OCI-LY7 (cell line): ENCODE measurements at regions not wholly inside any gene's neighbourhood (a gene's known extent, or its start where the extent isn't known, plus 50 kb on each side); places are given as distances from the start of the nearest gene placed in this dataset.

Source experiments
- BruUV-seq: library from RNA; stranded (reverse); fragments of 400-500 nt; replicated peaks from 2 replicates; lab custom pipeline; 2021; lab: Mats Ljungman, UMichigan
- CTCF ChIA-PET: fragments of 300-600 bp; sonication (Branson Sonifier 250); formaldehyde crosslinking; loops from one replicate; lab custom pipeline; 2022; ENCODE audit warnings: antibody characterized with exemption; ENCODE audit not compliant: unreplicated experiment; lab: Charles Lee
- POLR2A ChIA-PET: fragments of 300-600 bp; sonication (Branson Sonifier 250); formaldehyde crosslinking; loops from one replicate; lab custom pipeline; 2022; ENCODE audit warnings: antibody characterized with exemption; lab: Charles Lee
- DNase-seq: peaks from one replicate; pipeline ENCODE4 v3.0.0-alpha.2; 2015; ENCODE audit warnings: low spot score
- H2AFZ ChIP-seq: fragments of 200-600 bp; sonication (generic), shearing (Covaris generic); 2 replicates; pipeline ENCODE4 v1.6.1; 2014; ENCODE audit warnings: mild to moderate bottlenecking, antibody characterized with exemption, low read length, moderate library complexity
- H3K27ac ChIP-seq: fragments of 200-600 bp; sonication (generic); 2 replicates; pipeline ENCODE4 v1.5.1; 2014; ENCODE audit warnings: mixed run types, low read depth, mild to moderate bottlenecking, moderate library complexity, low read length, inconsistent platforms; ENCODE audit not compliant: poor library complexity, severe bottlenecking
- H3K36me3 ChIP-seq: fragments of 200-600 bp; sonication (generic); 2 replicates; pipeline ENCODE4 v1.6.1; 2014; ENCODE audit warnings: mild to moderate bottlenecking, antibody characterized with exemption, low read length, moderate library complexity, mixed read lengths; ENCODE audit not compliant: insufficient read depth
- H3K4me1 ChIP-seq: fragments of 200-600 bp; sonication (generic); 2 replicates; pipeline ENCODE4 v1.5.1; 2014; ENCODE audit warnings: mild to moderate bottlenecking, low read length; ENCODE audit not compliant: insufficient read depth, poor library complexity, severe bottlenecking
- H3K4me2 ChIP-seq: fragments of 200-600 bp; sonication (generic); 2 replicates; pipeline ENCODE4 v1.6.1; 2014; ENCODE audit warnings: mild to moderate bottlenecking, low read length
- H3K4me3 ChIP-seq: fragments of 200-600 bp; sonication (generic); 2 replicates; pipeline ENCODE4 v1.5.1; 2014; ENCODE audit warnings: mild to moderate bottlenecking, low read depth, low read length; ENCODE audit not compliant: poor library complexity, severe bottlenecking
- H3K79me2 ChIP-seq: fragments of 200-600 bp; sonication (generic); 2 replicates; pipeline ENCODE4 v1.6.1; 2016; ENCODE audit warnings: low read depth, mild to moderate bottlenecking, low read length, moderate library complexity, mixed read lengths; ENCODE audit not compliant: insufficient read depth
- H3K9me2 ChIP-seq: fragments of 200-600 bp; sonication (generic); 2 replicates; pipeline ENCODE4 v1.6.1; 2016; ENCODE audit warnings: mild to moderate bottlenecking, low read length, mixed read lengths; ENCODE audit not compliant: insufficient read depth
- H3K9me3 ChIP-seq: fragments of 200-600 bp; sonication (generic); 2 replicates; pipeline ENCODE4 v1.6.1; 2014; ENCODE audit warnings: mild to moderate bottlenecking, mixed run types, low read length, mixed read lengths
- H4K20me1 ChIP-seq: fragments of 200-600 bp; sonication (generic); 2 replicates; pipeline ENCODE4 v1.6.1; 2014; ENCODE audit warnings: mild to moderate bottlenecking, antibody characterized with exemption, low read length, moderate library complexity, mixed read lengths; ENCODE audit not compliant: insufficient read depth
- EZH2phosphoT487 ChIP-seq: fragments of 200-600 bp; sonication (generic); IDR thresholded peaks from 2 replicates; pipeline ENCODE4 v1.6.1; 2018; ENCODE audit warnings: low read depth, borderline replicate concordance, mild to moderate bottlenecking, mixed run types, antibody characterized with exemption, low read length, moderate library complexity, mixed read lengths
- intact Hi-C: fragments of 100-400 bp; cut with micrococcal nuclease; formaldehyde crosslinking; loops from one replicate; pipeline ENCODE4 v1.10.0; 2022; ENCODE audit not compliant: unreplicated experiment
- TF ChIP-seq, protein P1 (sequence below): fragments of 200-600 bp; sonication (generic); conservative IDR thresholded peaks from 2 replicates; pipeline ENCODE4 v1.5.1; 2014; ENCODE audit warnings: mild to moderate bottlenecking, antibody characterized with exemption, low read length, moderate library complexity, mixed read lengths

GRCh38 chr16:72437891-72438290, 265.9 kb upstream of the PMFBP1 start:
- ChIA-PET POLR2A (no interaction called here), CTCF (no interaction called here)

DNA sequence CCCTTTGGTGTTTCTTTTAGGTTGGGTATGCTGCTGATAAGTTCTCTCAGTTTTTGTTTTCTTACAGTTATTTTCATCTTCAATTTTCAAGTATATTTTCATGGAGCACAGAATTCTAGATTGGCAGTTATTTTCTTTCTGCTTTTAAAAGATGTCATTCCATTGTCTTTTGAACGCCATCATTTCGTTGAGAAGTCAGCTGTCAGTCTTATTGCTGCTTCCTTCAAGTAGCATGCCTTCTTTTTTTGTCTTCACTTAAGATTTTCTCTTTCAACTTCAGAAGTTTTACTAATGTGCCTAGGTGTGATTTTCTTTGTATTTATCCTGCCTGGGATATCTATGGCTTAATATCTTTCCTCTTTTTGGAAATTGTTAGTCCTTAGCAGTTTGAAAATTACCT, 262.2 kb upstream of the PMFBP1 start:
- ChIA-PET POLR2A (no interaction called here), CTCF (no interaction called here)
- intact Hi-C loops = no loop called here
- Histone ChIP-seq H2AFZ (no peak overlapping the region), H3K4me2 (no peak overlapping the region), H3K79me2 (no peaks in the 10 kb centered on the region), H3K4me3 (no peak overlapping the region), H4K20me1 (no peaks in the 10 kb centered on the region), H3K27ac (no peak overlapping the region), H3K4me1 (no peaks in the 10 kb centered on the region), H3K36me3 (no peaks in the 10 kb centered on the region), H3K9me3 (peaks cover 22% of the 10 kb centered on the region), H3K9me2 (no peaks in the 10 kb centered on the region)
- TF ChIP-seq, protein P1, sequence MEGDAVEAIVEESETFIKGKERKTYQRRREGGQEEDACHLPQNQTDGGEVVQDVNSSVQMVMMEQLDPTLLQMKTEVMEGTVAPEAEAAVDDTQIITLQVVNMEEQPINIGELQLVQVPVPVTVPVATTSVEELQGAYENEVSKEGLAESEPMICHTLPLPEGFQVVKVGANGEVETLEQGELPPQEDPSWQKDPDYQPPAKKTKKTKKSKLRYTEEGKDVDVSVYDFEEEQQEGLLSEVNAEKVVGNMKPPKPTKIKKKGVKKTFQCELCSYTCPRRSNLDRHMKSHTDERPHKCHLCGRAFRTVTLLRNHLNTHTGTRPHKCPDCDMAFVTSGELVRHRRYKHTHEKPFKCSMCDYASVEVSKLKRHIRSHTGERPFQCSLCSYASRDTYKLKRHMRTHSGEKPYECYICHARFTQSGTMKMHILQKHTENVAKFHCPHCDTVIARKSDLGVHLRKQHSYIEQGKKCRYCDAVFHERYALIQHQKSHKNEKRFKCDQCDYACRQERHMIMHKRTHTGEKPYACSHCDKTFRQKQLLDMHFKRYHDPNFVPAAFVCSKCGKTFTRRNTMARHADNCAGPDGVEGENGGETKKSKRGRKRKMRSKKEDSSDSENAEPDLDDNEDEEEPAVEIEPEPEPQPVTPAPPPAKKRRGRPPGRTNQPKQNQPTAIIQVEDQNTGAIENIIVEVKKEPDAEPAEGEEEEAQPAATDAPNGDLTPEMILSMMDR = no peak
- no peak for TF ChIP-seq EZH2phosphoT487
- peak; percentile 28 for DNase-seq
- BruUV-seq = no TSS peak

More at GRCh38 chr16:72437891-72438290, 265.9 kb upstream of the PMFBP1 start:
- BruUV-seq = no TSS peak
- intact Hi-C loops = no loop called here
- H3K9me2 ChIP-seq = no peaks in the 10 kb centered on the region
- peaks cover 22% of the 10 kb centered on the region for H3K9me3 ChIP-seq
- H3K4me1 ChIP-seq = no peaks in the 10 kb centered on the region
- H3K79me2 ChIP-seq = no peaks in the 10 kb centered on the region
- H3K4me3 ChIP-seq = no peak overlapping the region
- no peak for DNase-seq
- H2AFZ ChIP-seq = no peak overlapping the region
- H4K20me1 ChIP-seq = no peaks in the 10 kb centered on the region
- no peak overlapping the region for H3K27ac ChIP-seq
- H3K4me2 ChIP-seq = no peak overlapping the region
- H3K36me3 ChIP-seq = no peaks in the 10 kb centered on the region
- TF ChIP-seq, protein P1 = no peak
- TF ChIP-seq EZH2phosphoT487 = no peak

GRCh38 chr16:72430121-72430520, 258.2 kb upstream of the PMFBP1 start:
- ChIA-PET POLR2A (no interaction called here), CTCF (no interaction called here)
- Histone ChIP-seq H3K4me1 (no peaks in the 10 kb centered on the region), H3K27ac (no peak overlapping the region), H3K36me3 (no peaks in the 10 kb centered on the region), H3K9me3 (peaks cover 19% of the 10 kb centered on the region), H3K79me2 (no peaks in the 10 kb centered on the region), H2AFZ (no peak overlapping the region), H3K4me3 (no peak overlapping the region), H3K9me2 (no peaks in the 10 kb centered on the region), H3K4me2 (no peak overlapping the region), H4K20me1 (no peaks in the 10 kb centered on the region)
- intact Hi-C loops = no loop called here
- TF ChIP-seq EZH2phosphoT487 = no peak
- no peak for DNase-seq
- BruUV-seq = no TSS peak
